WTC11 (cell line): ENCODE measurements at regions not wholly inside any gene's neighbourhood (a gene's known extent, or its start where the extent isn't known, plus 50 kb on each side); places are given as distances from the start of the nearest gene placed in this dataset.

Experiments used
- E2F4 ChIP-seq: sonication (generic); formaldehyde crosslinking; IDR thresholded peaks from 2 replicates; pipeline ENCODE4 v1.8.1; 2022; ENCODE audit warnings: low read depth, mild to moderate bottlenecking, moderate library complexity, missing genetic modification reagents, borderline replicate concordance
- EMX1 ChIP-seq: fragments of 250-450 bp; sonication (Bioruptor Pico); IDR thresholded peaks from 2 replicates; pipeline ENCODE4 v1.8.0; 2021; ENCODE audit warnings: mild to moderate bottlenecking
- FOXP1 ChIP-seq: sonication (generic); formaldehyde crosslinking; IDR thresholded peaks from 2 replicates; pipeline ENCODE4 v1.8.0; 2022; ENCODE audit warnings: missing genetic modification reagents, mild to moderate bottlenecking, moderate library complexity, borderline replicate concordance
- GABPB1 ChIP-seq: sonication (generic); formaldehyde crosslinking; IDR thresholded peaks from 2 replicates; pipeline ENCODE4 v1.8.1; 2023; ENCODE audit warnings: mild to moderate bottlenecking, missing genetic modification reagents
- RORB ChIP-seq: fragments of 250-450 bp; sonication (Bioruptor Pico); IDR thresholded peaks from 2 replicates; pipeline ENCODE4 v1.9.0; 2021; ENCODE audit warnings: mild to moderate bottlenecking
- SP1 ChIP-seq: sonication (generic); formaldehyde crosslinking; conservative IDR thresholded peaks from 2 replicates; pipeline ENCODE4 v1.8.1; 2022; ENCODE audit warnings: missing genetic modification reagents
- TCF7 ChIP-seq: sonication (generic); formaldehyde crosslinking; IDR thresholded peaks from 2 replicates; pipeline ENCODE4 v1.8.0; 2022; ENCODE audit warnings: mild to moderate bottlenecking, low read depth, missing genetic modification reagents, moderate library complexity
- ZBTB43 ChIP-seq: sonication (generic); formaldehyde crosslinking; IDR thresholded peaks from 2 replicates; pipeline ENCODE4 v1.8.1; 2023; ENCODE audit warnings: mild to moderate bottlenecking, missing genetic modification reagents
- TF ChIP-seq, protein P1 (sequence below): fragments of 200-600 bp; IDR thresholded peaks from 2 replicates; pipeline ENCODE4 v1.8.0; 2022; ENCODE audit warnings: antibody characterized with exemption
- TF ChIP-seq, protein P2 (sequence below): sonication (generic); formaldehyde crosslinking; IDR thresholded peaks from 2 replicates; pipeline ENCODE4 v1.8.0; 2022; ENCODE audit warnings: mild to moderate bottlenecking, missing genetic modification reagents

GRCh38 chr4:142984871-142985585 lies 138.9 kb upstream of the INPP4B start:
- TF ChIP-seq ZBTB43 (CRISPR knock-in tag) = no peak
- TF ChIP-seq RORB (CRISPR knock-in tag) = no peak
- TF ChIP-seq, protein P1, sequence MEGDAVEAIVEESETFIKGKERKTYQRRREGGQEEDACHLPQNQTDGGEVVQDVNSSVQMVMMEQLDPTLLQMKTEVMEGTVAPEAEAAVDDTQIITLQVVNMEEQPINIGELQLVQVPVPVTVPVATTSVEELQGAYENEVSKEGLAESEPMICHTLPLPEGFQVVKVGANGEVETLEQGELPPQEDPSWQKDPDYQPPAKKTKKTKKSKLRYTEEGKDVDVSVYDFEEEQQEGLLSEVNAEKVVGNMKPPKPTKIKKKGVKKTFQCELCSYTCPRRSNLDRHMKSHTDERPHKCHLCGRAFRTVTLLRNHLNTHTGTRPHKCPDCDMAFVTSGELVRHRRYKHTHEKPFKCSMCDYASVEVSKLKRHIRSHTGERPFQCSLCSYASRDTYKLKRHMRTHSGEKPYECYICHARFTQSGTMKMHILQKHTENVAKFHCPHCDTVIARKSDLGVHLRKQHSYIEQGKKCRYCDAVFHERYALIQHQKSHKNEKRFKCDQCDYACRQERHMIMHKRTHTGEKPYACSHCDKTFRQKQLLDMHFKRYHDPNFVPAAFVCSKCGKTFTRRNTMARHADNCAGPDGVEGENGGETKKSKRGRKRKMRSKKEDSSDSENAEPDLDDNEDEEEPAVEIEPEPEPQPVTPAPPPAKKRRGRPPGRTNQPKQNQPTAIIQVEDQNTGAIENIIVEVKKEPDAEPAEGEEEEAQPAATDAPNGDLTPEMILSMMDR = no peak
- no peak for TF ChIP-seq E2F4
- TF ChIP-seq SP1 = no peak
- no peak for TF ChIP-seq GABPB1
- no peak for TF ChIP-seq TCF7 (CRISPR knock-in tag)
- TF ChIP-seq FOXP1 (CRISPR knock-in tag) = no peak
- TF ChIP-seq, protein P2, sequence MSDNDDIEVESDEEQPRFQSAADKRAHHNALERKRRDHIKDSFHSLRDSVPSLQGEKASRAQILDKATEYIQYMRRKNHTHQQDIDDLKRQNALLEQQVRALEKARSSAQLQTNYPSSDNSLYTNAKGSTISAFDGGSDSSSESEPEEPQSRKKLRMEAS (CRISPR knock-in tag) = no peak
- no peak for TF ChIP-seq EMX1 (CRISPR knock-in tag)
